A549 (cell line): ENCODE measurements at regions not wholly inside any gene's neighbourhood (a gene's known extent, or its start where the extent isn't known, plus 50 kb on each side); places are given as distances from the start of the nearest gene placed in this dataset.

Experiments
- ATAC-seq, 2 experiments: fragments of 200-7000 bp in 1 of 2; fragments of >200 bp in 1 of 2; cut with Nextera tagmentation in 1 of 2; cut with Tn5 transposase in 1 of 2; 3 replicates each; pipeline versions ENCODE4 v1.8.0 to v1.9.1; 2018 to 2020; ENCODE audit warnings: mild to moderate bottlenecking in 1 of 2, moderate library complexity in 1 of 2
- CTCF ChIA-PET: fragments of 300-600 bp; sonication (Branson Sonifier 250); formaldehyde crosslinking; extraction: SDS; loops from one replicate; lab custom pipeline; 2021; ENCODE audit warnings: antibody characterized with exemption, inconsistent platforms; lab: Yijun Ruan, JAX
- POLR2A ChIA-PET: fragments of 350-600 bp; formaldehyde crosslinking; extraction: SDS; loops from one replicate; lab custom pipeline; 2021; ENCODE audit warnings: antibody characterized with exemption, inconsistent platforms; lab: Yijun Ruan, JAX
- DNase-seq, 2 experiments: peaks; one replicate each; pipeline versions ENCODE4 v3.0.0 to v3.0.0-alpha.2; 2011 to 2016; ENCODE audit warnings: low read depth in 1 of 2, low spot score in 1 of 2
- FAIRE-seq: peaks from 2 replicates; lab custom pipeline; 2011; peaks lifted over from hg19 to GRCh38; lab: Jason Lieb, UNC
- H3K27ac ChIP-seq, 2 experiments: fragments of >200 bp; sonication (Bioruptor Twin); formaldehyde crosslinking; 3 replicates each; pipeline ENCODE4 v1.5.1; 2016 to 2017
- H3K4me1 ChIP-seq: fragments of >200 bp; sonication (Bioruptor Twin); formaldehyde crosslinking; 3 replicates; pipeline ENCODE4 v1.6.1; 2016
- H3K4me2 ChIP-seq: fragments of >200 bp; sonication (Bioruptor Twin); formaldehyde crosslinking; 3 replicates; pipeline ENCODE4 v1.6.1; 2016
- H3K4me3 ChIP-seq: fragments of >200 bp; sonication (Bioruptor Twin); formaldehyde crosslinking; 3 replicates; pipeline ENCODE4 v1.5.1; 2016
- H3K9me3 ChIP-seq: fragments of >200 bp; sonication (Bioruptor Twin); formaldehyde crosslinking; 3 replicates; pipeline ENCODE4 v1.6.1; 2016
- ATOH8 ChIP-seq: fragments of 250-450 bp; sonication (Bioruptor Pico); IDR thresholded peaks from 2 replicates; pipeline ENCODE4 v1.5.0; 2020; ENCODE audit warnings: low read depth, mild to moderate bottlenecking, moderate library complexity
- BHLHE40 ChIP-seq: IDR thresholded peaks from 2 replicates; pipeline ENCODE4 v1.6.1; 2012; ENCODE audit warnings: low read depth, low read length, inconsistent platforms
- CBX2 ChIP-seq: fragments of 200-600 bp; sonication (generic); IDR thresholded peaks from 2 replicates; pipeline ENCODE4 v1.6.1; 2016; ENCODE audit warnings: low read depth, mild to moderate bottlenecking, borderline replicate concordance
- CBX8 ChIP-seq: fragments of 200-600 bp; sonication (generic); IDR thresholded peaks from 2 replicates; pipeline ENCODE4 v1.6.1; 2016
- CEBPB ChIP-seq, 2 experiments: fragments of >200 bp in 1 of 2; sonication (Bioruptor Twin) in 1 of 2; formaldehyde crosslinking in 1 of 2; IDR thresholded peaks; 2 replicates each; pipeline ENCODE4 v1.6.1; 2012 to 2016
- E2F6 ChIP-seq: IDR thresholded peaks from 2 replicates; pipeline ENCODE4 v1.6.1; 2012; ENCODE audit warnings: low read depth, borderline replicate concordance
- EHF ChIP-seq: fragments of 250-450 bp; sonication (Bioruptor Pico); IDR thresholded peaks from 2 replicates; pipeline ENCODE4 v1.5.0; 2020; ENCODE audit warnings: mild to moderate bottlenecking
- ELK1 ChIP-seq: fragments of 150-350 bp; IDR thresholded peaks from 2 replicates; pipeline ENCODE4 v1.6.1; 2014; ENCODE audit warnings: low read depth, mild to moderate bottlenecking, low read length
- FOSB ChIP-seq: fragments of 250-450 bp; sonication (Bioruptor Pico); IDR thresholded peaks from 2 replicates; pipeline ENCODE4 v1.5.0; 2020; ENCODE audit warnings: mild to moderate bottlenecking, moderate library complexity
- HDAC2 ChIP-seq: fragments of 200-600 bp; sonication (generic); IDR thresholded peaks from 2 replicates; pipeline ENCODE4 v1.6.1; 2016
- HES2 ChIP-seq: fragments of >200 bp; sonication (Bioruptor Twin); formaldehyde crosslinking; IDR thresholded peaks from 2 replicates; pipeline ENCODE4 v1.6.1; 2016
- HOXA7 ChIP-seq: fragments of 250-450 bp; sonication (Bioruptor Pico); IDR thresholded peaks from 2 replicates; pipeline ENCODE4 v1.5.0; 2020; ENCODE audit warnings: mild to moderate bottlenecking, moderate library complexity
- JUN ChIP-seq, 2 experiments: fragments of >200 bp; sonication (Bioruptor Twin); formaldehyde crosslinking; IDR thresholded peaks; 2 replicates in 1 of 2; 3 replicates in 1 of 2; pipeline ENCODE4 v1.6.1; 2016 to 2017
- KDM5A ChIP-seq: fragments of 200-600 bp; sonication (generic); IDR thresholded peaks from 2 replicates; pipeline ENCODE4 v1.6.1; 2016; ENCODE audit warnings: antibody characterized with exemption, mild to moderate bottlenecking
- MAFK ChIP-seq: fragments of 450-650 bp; IDR thresholded peaks from 2 replicates; pipeline ENCODE4 v1.6.1; 2014; ENCODE audit not compliant: partially characterized antibody
- MAX ChIP-seq: IDR thresholded peaks from 2 replicates; pipeline ENCODE4 v1.6.1; 2012
- MYC ChIP-seq: IDR thresholded peaks from 2 replicates; pipeline ENCODE4 v1.6.1; 2012; ENCODE audit warnings: mild to moderate bottlenecking, inconsistent platforms, low read length, improper control_type of control experiment, borderline replicate concordance
- POLR2AphosphoS2 ChIP-seq: conservative IDR thresholded peaks from 2 replicates; pipeline ENCODE4 v1.6.1; 2012; ENCODE audit warnings: low read length, improper control_type of control experiment, inconsistent platforms
- SMC3 ChIP-seq: fragments of >200 bp; sonication (Bioruptor Twin); formaldehyde crosslinking; IDR thresholded peaks from 3 replicates; pipeline ENCODE4 v1.6.1; 2018; ENCODE audit warnings: inconsistent platforms
- SREBF2 ChIP-seq: fragments of 450-650 bp; IDR thresholded peaks from 2 replicates; pipeline ENCODE4 v1.6.1; 2014; ENCODE audit warnings: mild to moderate bottlenecking, moderate library complexity
- ZC3H11A ChIP-seq: fragments of 450-650 bp; IDR thresholded peaks from 2 replicates; pipeline ENCODE4 v1.6.1; 2014; ENCODE audit warnings: antibody characterized with exemption, mild to moderate bottlenecking
- WGBS: methylation state at CpG from one replicate; pipeline ENCODE4 v1.1.6; 2017; ENCODE audit errors: missing lambda C conversion rate; 5-methylcytosine and 5-hydroxymethylcytosine counted together

GRCh38 chr1:232464325-232464724, 165.6 kb downstream of the SIPA1L2 start:
- H3K4me3 ChIP-seq: no peak overlapping the region
- H3K27ac ChIP-seq: no peak overlapping the region
- TF ChIP-seq POLR2AphosphoS2 (no peak), CBX2 (no peak), HES2 (no peak), HDAC2 (no peak), CEBPB (IDR thresholded peaks at IDR 0.05) (no peak), MAX (no peak), JUN (IDR thresholded peaks at IDR 0.05) (no peak), HOXA7 (CRISPR knock-in tag) (no peak), ELK1 (no peak), E2F6 (no peak), EHF (no peak), MYC (no peak), ZC3H11A (no peak), KDM5A (no peak)
- no peak overlapping the region for H3K4me2 ChIP-seq
- DNase-seq: no peak
- H3K9me3 ChIP-seq: no peaks in the 10 kb centered on the region
- ATAC-seq: no peak
- POLR2A ChIA-PET: no interaction called here
- CTCF ChIA-PET: no interaction called here
- no peaks in the 10 kb centered on the region for H3K4me1 ChIP-seq
- WGBS: 81% methylated on average over 1 of the region's 1 CpG
- FAIRE-seq: no peak

GRCh38 chr1:232463225-232463624, 166.7 kb downstream of the SIPA1L2 start:
- no peak for DNase-seq
- CTCF ChIA-PET: no interaction called here
- 85% methylated on average over 3 of the region's 3 CpGs for WGBS
- ATAC-seq: no peak
- no peak for FAIRE-seq
- POLR2A ChIA-PET: no interaction called here
- Histone ChIP-seq H3K4me3 (no peak overlapping the region), H3K9me3 (no peaks in the 10 kb centered on the region), H3K4me2 (no peak overlapping the region), H3K4me1 (no peaks in the 10 kb centered on the region), H3K27ac (no peak overlapping the region)
- no peak for TF ChIP-seq HES2
- TF ChIP-seq SREBF2: no peak
- TF ChIP-seq CBX8: no peak
- TF ChIP-seq SMC3: no peak

GRCh38 chr1:232462213-232462612, 167.7 kb downstream of the SIPA1L2 start:
- no peak for FAIRE-seq
- POLR2A ChIA-PET: no interaction called here
- no peak overlapping the region for H3K27ac ChIP-seq

More at GRCh38 chr1:232462213-232462612, 167.7 kb downstream of the SIPA1L2 start:
- TF ChIP-seq MAFK (peak; percentile 94), FOSB (CRISPR knock-in tag) (no peak), BHLHE40 (no peak), ATOH8 (CRISPR knock-in tag) (no peak)
- DNase-seq (peak in 1 of 2 experiments; percentile 38), ATAC-seq (no peak)
- 77% methylated on average over 4 of the region's 4 CpGs for WGBS
- CTCF ChIA-PET: no interaction called here
- no peak overlapping the region for H3K4me2 ChIP-seq
- no peak overlapping the region for H3K4me3 ChIP-seq
- H3K4me1 ChIP-seq: no peaks in the 10 kb centered on the region
- H3K9me3 ChIP-seq: no peaks in the 10 kb centered on the region
